SK-N-SH (cell line): ENCODE measurements at regions not wholly inside any gene's neighbourhood (a gene's known extent, or its start where the extent isn't known, plus 50 kb on each side); places are given as distances from the start of the nearest gene placed in this dataset.

ENCODE experiments used
- CTCF ChIA-PET: fragments of 300-600, 350-600 bp; formaldehyde crosslinking; extraction: SDS; loops from one replicate; lab custom pipeline; 2021; lab: Yijun Ruan, JAX
- POLR2A ChIA-PET: fragments of 350-600 bp; sonication (Branson Sonifier 250); formaldehyde crosslinking; extraction: SDS; loops from one replicate; lab custom pipeline; 2020; ENCODE audit warnings: antibody characterized with exemption, inconsistent platforms; lab: Yijun Ruan, JAX
- DNase-seq: peaks from one replicate; pipeline ENCODE4 v3.0.0; 2012
- H2AFZ ChIP-seq: fragments of 200-600 bp; sonication (generic); 2 replicates; pipeline ENCODE4 v1.8.1; 2016; ENCODE audit warnings: antibody characterized with exemption, mild to moderate bottlenecking, low read depth
- H3F3A ChIP-seq: fragments of 200-600 bp; sonication (generic); replicated peaks from 2 replicates; pipeline ENCODE3; 2016; ENCODE audit warnings: antibody characterized with exemption, mild to moderate bottlenecking; ENCODE audit not compliant: insufficient read depth
- H3K27ac ChIP-seq, 2 experiments: fragments of 200-500 bp in 1 of 2; fragments of 200-600 bp in 1 of 2; sonication (Bioruptor generic) in 1 of 2; sonication (generic), shearing (Covaris generic) in 1 of 2; 2 replicates each; pipeline versions ENCODE4 v1.5.1 to v1.6.1; 2014 to 2016; ENCODE audit warnings: low read depth in 2 of 2, inconsistent platforms in 1 of 2, low read length in 1 of 2, mild to moderate bottlenecking in 1 of 2, mixed read lengths in 1 of 2
- H3K27me3 ChIP-seq: fragments of 200-600 bp; sonication (generic), shearing (Covaris generic); 2 replicates; pipeline ENCODE4 v1.6.1; 2016; ENCODE audit warnings: mixed run types; ENCODE audit not compliant: insufficient read depth
- H3K36me3 ChIP-seq, 2 experiments: fragments of 200-500 bp in 1 of 2; fragments of 200-600 bp in 1 of 2; sonication (Bioruptor generic) in 1 of 2; sonication (generic) in 1 of 2; replicated peaks in 1 of 2; 2 replicates each; pipeline versions ENCODE3 to v1.5.1; 2014 to 2016; ENCODE audit warnings: low read length in 1 of 2, mild to moderate bottlenecking in 1 of 2; ENCODE audit not compliant: insufficient read depth in 2 of 2, control insufficient read depth in 1 of 2
- H3K4me1 ChIP-seq, 2 experiments: fragments of 200-500 bp in 1 of 2; fragments of 200-600 bp in 1 of 2; sonication (Bioruptor generic) in 1 of 2; sonication (generic), shearing (Covaris generic) in 1 of 2; 2 replicates each; pipeline versions ENCODE4 v1.5.1 to v1.6.1; 2014 to 2016; ENCODE audit warnings: low read depth in 1 of 2, low read length in 1 of 2, mixed run types in 1 of 2; ENCODE audit not compliant: insufficient read depth in 2 of 2, control insufficient read depth in 1 of 2
- H3K4me2 ChIP-seq: fragments of 200-600 bp; sonication (generic), shearing (Covaris generic); 2 replicates; pipeline ENCODE4 v1.6.1; 2017; ENCODE audit warnings: mixed run types
- H3K4me3 ChIP-seq, 2 experiments: fragments of 200-500 bp in 1 of 2; fragments of 200-600 bp in 1 of 2; sonication (Bioruptor generic) in 1 of 2; sonication (generic), shearing (Covaris generic) in 1 of 2; 2 replicates each; pipeline versions ENCODE4 v1.5.1 to v1.8.1; 2014 to 2016; ENCODE audit warnings: low read depth in 2 of 2, inconsistent platforms in 1 of 2, low read length in 1 of 2, mild to moderate bottlenecking in 1 of 2, mixed read lengths in 1 of 2, moderate library complexity in 1 of 2
- H3K79me2 ChIP-seq: fragments of 200-600 bp; sonication (generic); 2 replicates; pipeline ENCODE4 v1.8.1; 2017; ENCODE audit warnings: mild to moderate bottlenecking; ENCODE audit not compliant: insufficient read depth
- H3K9ac ChIP-seq: fragments of 200-600 bp; sonication (generic); 2 replicates; pipeline ENCODE4 v1.6.1; 2017; ENCODE audit warnings: mixed run types
- H3K9me2 ChIP-seq: fragments of 200-600 bp; sonication (generic); 2 replicates; pipeline ENCODE4 v1.6.1; 2017; ENCODE audit warnings: mixed run types
- H3K9me3 ChIP-seq: fragments of 200-600 bp; sonication (generic); 2 replicates; pipeline ENCODE4 v1.6.1; 2017; ENCODE audit warnings: mixed run types, mild to moderate bottlenecking, moderate library complexity
- H4K20me1 ChIP-seq: fragments of 200-600 bp; sonication (generic); 2 replicates; pipeline ENCODE4 v1.6.1; 2017; ENCODE audit warnings: mild to moderate bottlenecking, mixed run types; ENCODE audit not compliant: insufficient read depth
- CHD2 ChIP-seq: fragments of 150-350 bp; IDR thresholded peaks from 2 replicates; pipeline ENCODE4 v1.6.1; 2018; ENCODE audit warnings: low read length; ENCODE audit not compliant: partially characterized antibody
- CTCF ChIP-seq: fragments of 200-600 bp; sonication (generic); IDR thresholded peaks from 2 replicates; pipeline ENCODE4 v1.6.1; 2017; ENCODE audit warnings: antibody characterized with exemption, mild to moderate bottlenecking, moderate library complexity
- EP300 ChIP-seq, 2 experiments: IDR thresholded peaks; 2 replicates each; pipeline versions ENCODE4 v1.4.0 to v1.6.1; 2012; ENCODE audit warnings: borderline replicate concordance in 1 of 2, low read depth in 1 of 2, low read length in 1 of 2
- FOSL2 ChIP-seq: IDR thresholded peaks from 2 replicates; pipeline ENCODE4 v1.4.0; 2012; ENCODE audit warnings: low read depth, mild to moderate bottlenecking, moderate library complexity, borderline replicate concordance
- FOXJ3 ChIP-seq: sonication (generic); formaldehyde crosslinking; IDR thresholded peaks from 2 replicates; pipeline ENCODE4 v1.5.1; 2020; ENCODE audit warnings: mild to moderate bottlenecking, missing genetic modification reagents
- FOXM1 ChIP-seq: IDR thresholded peaks from 2 replicates; pipeline ENCODE4 v1.4.0; 2012; ENCODE audit warnings: low read depth, mild to moderate bottlenecking
- GABPA ChIP-seq: IDR thresholded peaks from 2 replicates; pipeline ENCODE4 v1.4.0; 2012; ENCODE audit warnings: low read depth, mild to moderate bottlenecking
- GATA2 ChIP-seq: sonication (generic); formaldehyde crosslinking; IDR thresholded peaks from 2 replicates; pipeline ENCODE4 v1.5.0; 2020; ENCODE audit warnings: mild to moderate bottlenecking, missing genetic modification reagents
- JUND ChIP-seq: IDR thresholded peaks from 2 replicates; pipeline ENCODE4 v1.4.0; 2012
- MAX ChIP-seq: IDR thresholded peaks from 2 replicates; pipeline ENCODE4 v1.4.0; 2012; ENCODE audit warnings: low read depth
- MEF2A ChIP-seq: IDR thresholded peaks from 2 replicates; pipeline ENCODE4 v1.4.0; 2012; ENCODE audit warnings: low read depth, borderline replicate concordance
- NFIC ChIP-seq: IDR thresholded peaks from 2 replicates; pipeline ENCODE4 v1.4.0; 2012; ENCODE audit warnings: borderline replicate concordance
- PBX3 ChIP-seq: IDR thresholded peaks from 2 replicates; pipeline ENCODE4; 2012
- POLR2AphosphoS5 ChIP-seq: IDR thresholded peaks from 2 replicates; pipeline ENCODE4 v1.6.1; 2012; ENCODE audit warnings: low read depth, low read length
- RCOR1 ChIP-seq: fragments of 150-350 bp; IDR thresholded peaks from 2 replicates; pipeline ENCODE4 v1.6.1; 2017; ENCODE audit warnings: antibody characterized with exemption, low read length
- RXRA ChIP-seq: IDR thresholded peaks from 2 replicates; pipeline ENCODE4 v1.4.0; 2012; ENCODE audit warnings: low read depth, mild to moderate bottlenecking, borderline replicate concordance
- SIN3A ChIP-seq: IDR thresholded peaks from 2 replicates; pipeline ENCODE4 v1.6.1; 2012; ENCODE audit warnings: low read depth, mild to moderate bottlenecking, low read length, moderate library complexity, borderline replicate concordance
- SMC3 ChIP-seq: IDR thresholded peaks from 2 replicates; pipeline ENCODE4 v1.6.1; 2012; ENCODE audit warnings: low read depth, low read length, improper control_type of control experiment
- TCF12 ChIP-seq: IDR thresholded peaks from 2 replicates; pipeline ENCODE4 v1.4.0; 2012
- USF1 ChIP-seq: IDR thresholded peaks from 2 replicates; pipeline ENCODE4 v1.4.0; 2012; ENCODE audit warnings: low read depth, borderline replicate concordance
- USF2 ChIP-seq: fragments of 150-350 bp; IDR thresholded peaks from 2 replicates; pipeline ENCODE4 v1.6.1; 2017; ENCODE audit warnings: antibody characterized with exemption, low read length, low read depth, borderline replicate concordance
- YY1 ChIP-seq: IDR thresholded peaks from 2 replicates; pipeline ENCODE4 v1.4.0; 2012; ENCODE audit warnings: low read depth, mild to moderate bottlenecking
- WGBS: methylation state at CpG from one replicate; pipeline ENCODE4 v1.1.6; 2017; ENCODE audit warnings: low lambda C conversion rate; 5-methylcytosine and 5-hydroxymethylcytosine counted together

- H3K4me3 ChIP-seq = no peak overlapping the region
- H3F3A ChIP-seq = peaks cover 42% of the 10 kb centered on the region
- no peaks in the 10 kb centered on the region for H3K9me3 ChIP-seq
- no peak overlapping the region for H3K9ac ChIP-seq
- CTCF ChIA-PET = no interaction called here
- POLR2A ChIA-PET = no interaction called here
- H2AFZ ChIP-seq = no peak overlapping the region
- H3K27ac ChIP-seq = peak overlapping the region in 1 of 2 experiments; percentile 89; a peak in 2 of 4 replicates
- H3K27me3 ChIP-seq = no peaks in the 10 kb centered on the region
- peaks cover 15 to 39% of the 10 kb centered on the region in 2 experiments for H3K4me1 ChIP-seq
- no peak overlapping the region for H3K4me2 ChIP-seq
- H4K20me1 ChIP-seq = no peaks in the 10 kb centered on the region
- no peak for DNase-seq
- TF ChIP-seq SMC3 (no peak), CHD2 (no peak), USF2 (no peak), FOSL2 (no peak), MEF2A (no peak), SIN3A (no peak), FOXM1 (no peak), GABPA (no peak), MAX (no peak), POLR2AphosphoS5 (no peak), TCF12 (no peak), JUND (no peak), USF1 (no peak), GATA2 (CRISPR knock-in tag) (no peak), FOXJ3 (CRISPR knock-in tag) (no peak), PBX3 (no peak), EP300 (IDR thresholded peaks at IDR 0.05; ENCODE audit: borderline replicate concordance in 1 of 2, low read depth in 1 of 2, low read length in 1 of 2) (no peak)
- no peaks in the 10 kb centered on the region for H3K36me3 ChIP-seq
- no peaks in the 10 kb centered on the region for H3K9me2 ChIP-seq
- 87% methylated on average over 4 of the region's 4 CpGs for WGBS
- no peaks in the 10 kb centered on the region for H3K79me2 ChIP-seq
These were observed 220.1 kb upstream of the CDIN1 start for GRCh38 chr15:36359286-36359685.

GRCh38 chr15:36361351-36361870, 218.0 kb upstream of the CDIN1 start:
- no peaks in the 10 kb centered on the region for H3K36me3 ChIP-seq
- peaks cover 15 to 37% of the 10 kb centered on the region in 2 experiments for H3K4me1 ChIP-seq
- no peaks in the 10 kb centered on the region for H4K20me1 ChIP-seq
- no peaks in the 10 kb centered on the region for H3K9me2 ChIP-seq
- H3K27me3 ChIP-seq = no peaks in the 10 kb centered on the region
- CTCF ChIA-PET = no interaction called here
- no peak overlapping the region for H3K9ac ChIP-seq
- H3K4me2 ChIP-seq = no peak overlapping the region
- no peak for TF ChIP-seq YY1
- no peak for TF ChIP-seq RCOR1
- no peak for TF ChIP-seq SMC3
- TF ChIP-seq MEF2A = no peak
- peak; percentile 60 for TF ChIP-seq FOSL2
- peak; percentile 59 for TF ChIP-seq JUND
- no peak for TF ChIP-seq CHD2
- TF ChIP-seq PBX3 = peak; percentile 58
- no peak for TF ChIP-seq RXRA
- TF ChIP-seq CTCF = no peak
- TF ChIP-seq NFIC = 0 out of 2 replicates have a peak, but pooled peaks have one; percentile 27
- TF ChIP-seq, all 33 proteins: peak for 4
- Histone ChIP-seq H3F3A (peaks cover 41% of the 10 kb centered on the region), H3K27ac (peak overlapping the region in 1 of 2 experiments; percentile 38; a peak in 3 of 4 replicates), H2AFZ (peak overlapping the region; percentile 58; the same call in 1 of the 2 replicates), H3K9me3 (no peaks in the 10 kb centered on the region), H3K79me2 (no peaks in the 10 kb centered on the region), H3K4me3 (no peak overlapping the region)
- no peak for DNase-seq
- WGBS = 74% methylated on average over 5 of the region's 5 CpGs
- POLR2A ChIA-PET = no interaction called here
